RPMI8226 (cell line): ENCODE measurements at regions not wholly inside any gene's neighbourhood (a gene's known extent, or its start where the extent isn't known, plus 50 kb on each side); places are given as distances from the start of the nearest gene placed in this dataset.

Experiments used
- DNase-seq: peaks from one replicate; pipeline ENCODE4 v3.0.0-alpha.2; 2015

DNA sequence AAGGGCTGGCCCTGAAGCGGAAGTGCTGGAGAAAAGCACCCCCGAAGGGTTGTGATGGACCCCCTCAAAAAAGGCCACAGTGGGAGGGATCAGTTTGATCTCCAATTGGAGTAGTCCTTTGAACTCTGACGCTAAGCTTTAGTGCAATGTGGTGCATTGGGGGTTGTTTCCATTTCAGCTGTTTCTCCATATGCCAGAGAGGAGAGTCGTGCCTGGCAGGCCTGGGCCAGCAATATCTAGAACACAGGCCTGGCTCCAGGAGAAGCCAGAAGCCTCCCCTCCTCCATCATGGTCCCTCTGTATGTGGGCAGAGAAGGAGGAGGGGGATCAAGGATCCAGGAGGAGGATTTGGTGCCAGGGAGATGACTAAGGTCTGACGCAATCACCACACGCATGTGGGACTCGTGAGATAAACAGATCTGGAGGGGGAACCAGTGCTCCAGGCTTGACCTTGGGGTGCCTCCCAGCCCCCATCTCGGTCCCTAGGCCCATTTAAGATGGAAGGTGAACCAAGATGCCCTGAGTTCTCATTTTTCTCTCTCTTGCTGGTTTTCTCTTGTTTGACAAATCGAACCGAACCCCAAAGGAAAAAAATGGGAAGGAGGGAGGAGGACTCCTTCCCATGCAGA lies 517.4 kb upstream of the JARID2 start:
- no peak for DNase-seq

DNA sequence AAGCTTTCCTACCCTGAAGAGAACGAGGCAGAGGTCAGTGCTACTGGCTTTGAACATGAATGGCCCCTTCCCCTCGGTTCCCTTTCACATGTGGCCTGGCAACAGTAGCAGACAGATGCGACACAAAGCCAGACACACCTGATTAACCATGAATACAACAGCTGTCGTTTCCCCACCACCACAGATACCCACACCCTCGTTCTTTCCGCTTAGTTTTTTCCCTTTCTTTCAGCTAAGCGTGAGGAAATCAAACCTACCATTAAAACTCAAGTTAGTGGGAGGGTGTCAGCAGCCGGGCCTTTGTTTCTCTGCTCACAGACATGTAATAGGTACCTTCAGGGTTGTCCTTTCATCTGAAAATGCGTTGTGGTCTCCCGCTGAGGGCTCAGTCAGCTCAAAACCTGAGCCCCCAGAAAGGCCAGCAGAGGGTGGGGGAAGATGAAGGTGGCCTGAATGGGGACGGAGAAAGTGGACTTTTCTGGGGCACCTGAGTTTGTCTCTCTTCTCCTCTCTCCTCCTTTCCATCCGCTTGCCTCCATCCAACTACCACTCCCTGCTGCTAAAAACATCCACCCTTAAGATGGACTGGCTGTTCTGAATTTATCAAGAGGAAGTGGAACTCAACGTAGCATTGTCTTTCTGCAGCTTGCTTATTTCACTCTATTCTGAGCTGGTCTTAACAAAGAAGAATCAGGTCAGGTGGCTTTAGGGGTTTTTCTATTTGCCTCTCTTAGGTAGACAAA lies 516.6 kb upstream of the JARID2 start:
- peak; percentile 33 for DNase-seq

DNA sequence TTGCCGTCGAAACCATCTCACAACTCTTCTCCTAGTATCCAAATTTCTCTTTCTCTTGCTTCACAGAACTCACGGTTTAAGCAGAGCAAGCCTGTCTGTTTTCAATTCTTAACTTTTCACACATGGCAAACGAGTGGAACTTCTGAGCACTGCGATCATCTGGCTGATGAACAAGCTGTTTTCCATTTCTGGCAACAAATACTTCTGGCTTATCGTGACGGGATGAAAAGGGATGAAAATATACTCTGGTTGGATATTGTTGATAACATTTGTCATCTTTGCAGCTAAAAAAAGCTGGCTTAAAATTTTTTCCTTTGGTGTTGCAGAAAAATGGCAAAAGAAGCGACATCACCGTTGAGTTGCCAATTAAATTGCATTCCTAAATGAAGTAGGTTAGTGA lies 515.2 kb upstream of the JARID2 start:
- DNase-seq, result no peak

DNA sequence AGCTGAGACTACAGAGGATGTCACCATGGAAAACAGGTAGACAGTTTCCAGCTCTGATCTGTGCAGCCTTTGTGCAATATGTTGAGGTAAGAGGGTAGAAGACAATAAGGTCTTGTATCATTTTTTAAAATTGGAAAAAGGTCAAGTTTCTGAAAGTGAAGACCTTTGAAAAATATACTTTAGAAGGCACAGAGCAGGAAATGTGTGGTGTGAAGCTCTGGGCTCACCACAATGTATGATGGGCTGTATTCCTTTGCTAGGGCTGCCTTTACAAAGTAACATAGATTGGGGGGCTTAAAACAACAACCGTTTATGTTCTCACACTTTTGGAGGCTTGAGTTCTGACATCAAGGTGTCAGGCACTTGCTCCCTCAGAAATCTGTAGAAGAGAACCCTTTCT lies 514.3 kb upstream of the JARID2 start:
- no peak for DNase-seq

DNA sequence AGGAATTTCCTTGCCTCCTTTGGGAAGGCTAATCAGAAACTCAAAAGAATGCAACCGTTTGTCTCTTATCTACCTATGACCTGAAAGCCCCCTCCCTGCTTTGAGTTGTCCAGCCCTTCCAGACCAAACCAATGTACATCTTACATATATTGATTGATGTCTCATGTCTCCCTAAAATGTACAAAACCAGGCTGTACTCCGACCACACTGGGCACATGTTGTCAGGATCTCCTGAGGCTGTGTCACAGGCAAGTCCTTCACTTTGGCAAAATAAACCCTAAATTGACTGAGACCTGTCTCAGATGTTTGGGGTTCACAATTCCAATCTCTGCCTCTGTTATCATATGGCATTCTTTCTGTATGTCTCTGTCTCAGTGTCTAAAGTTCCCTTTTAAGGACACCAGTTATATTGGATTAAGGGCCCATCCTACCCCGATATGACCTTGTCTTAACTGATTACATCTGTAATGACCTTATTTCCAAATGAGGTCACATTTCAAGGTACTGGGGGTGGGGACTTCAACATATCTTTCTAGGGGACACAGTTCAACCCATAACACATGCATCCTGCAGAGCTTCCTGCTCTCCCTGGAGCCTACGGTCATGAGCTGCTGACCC lies 513.5 kb upstream of the JARID2 start:
- no peak for DNase-seq

DNA sequence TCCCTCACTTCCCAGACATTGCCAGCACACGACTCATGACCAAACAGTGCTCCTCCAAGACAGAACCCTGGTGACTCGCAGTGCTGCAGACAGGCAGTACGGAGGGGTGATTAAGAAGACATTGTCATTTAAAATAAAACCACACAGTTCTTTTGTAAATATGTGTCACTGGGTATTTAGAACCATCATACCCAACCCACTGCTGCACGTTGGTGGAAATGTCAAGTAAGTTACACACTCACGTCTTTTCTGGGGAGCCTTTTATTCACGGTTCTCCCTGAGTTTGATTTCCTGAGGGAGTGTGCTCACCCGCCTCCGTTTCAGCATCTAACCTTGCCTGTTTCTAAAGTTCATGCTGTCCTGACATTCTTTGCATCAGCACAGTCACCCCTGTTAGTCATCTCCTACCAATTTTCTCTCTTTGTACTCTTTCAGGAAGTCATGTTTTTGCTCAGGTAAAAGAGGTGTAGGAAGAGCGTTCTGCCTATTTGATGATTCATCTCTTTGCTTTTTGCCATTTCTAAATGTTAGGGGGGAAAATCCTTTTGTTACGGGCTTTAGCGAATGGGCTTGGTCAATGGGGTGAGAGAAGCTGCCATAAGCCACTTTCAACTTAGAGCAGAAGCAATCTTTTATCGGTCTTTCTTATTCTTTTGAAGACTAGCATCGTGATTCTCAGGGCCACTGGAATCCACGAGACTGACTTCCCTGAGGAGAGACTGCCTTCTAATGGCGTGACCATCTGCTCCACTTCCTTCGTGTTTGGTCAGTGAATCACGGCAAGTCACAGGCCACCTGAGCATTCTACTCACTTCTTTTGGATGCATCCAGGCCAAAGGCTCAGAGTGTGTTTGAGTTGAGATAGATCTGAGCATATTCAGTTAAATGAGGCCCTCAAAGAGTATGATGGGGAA lies 512.8 kb upstream of the JARID2 start:
- DNase-seq, result no peak

DNA sequence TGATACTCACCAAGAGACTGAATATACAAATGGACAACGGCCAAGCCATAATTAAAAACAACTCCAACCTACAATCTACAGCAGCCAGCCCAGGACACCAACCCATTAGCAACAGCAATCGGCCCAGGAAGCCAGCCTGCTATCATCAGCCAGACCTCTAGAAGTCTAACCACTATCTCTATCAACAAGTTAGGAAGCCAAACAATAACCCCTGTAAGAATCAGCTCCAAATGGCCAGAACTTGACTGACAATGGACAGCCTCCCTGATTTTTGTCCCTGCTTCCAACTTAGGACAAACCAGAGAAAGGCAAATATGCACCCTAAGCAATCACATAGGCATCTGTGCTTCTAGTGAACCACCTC lies 511.8 kb upstream of the JARID2 start:
- no peak for DNase-seq

DNA sequence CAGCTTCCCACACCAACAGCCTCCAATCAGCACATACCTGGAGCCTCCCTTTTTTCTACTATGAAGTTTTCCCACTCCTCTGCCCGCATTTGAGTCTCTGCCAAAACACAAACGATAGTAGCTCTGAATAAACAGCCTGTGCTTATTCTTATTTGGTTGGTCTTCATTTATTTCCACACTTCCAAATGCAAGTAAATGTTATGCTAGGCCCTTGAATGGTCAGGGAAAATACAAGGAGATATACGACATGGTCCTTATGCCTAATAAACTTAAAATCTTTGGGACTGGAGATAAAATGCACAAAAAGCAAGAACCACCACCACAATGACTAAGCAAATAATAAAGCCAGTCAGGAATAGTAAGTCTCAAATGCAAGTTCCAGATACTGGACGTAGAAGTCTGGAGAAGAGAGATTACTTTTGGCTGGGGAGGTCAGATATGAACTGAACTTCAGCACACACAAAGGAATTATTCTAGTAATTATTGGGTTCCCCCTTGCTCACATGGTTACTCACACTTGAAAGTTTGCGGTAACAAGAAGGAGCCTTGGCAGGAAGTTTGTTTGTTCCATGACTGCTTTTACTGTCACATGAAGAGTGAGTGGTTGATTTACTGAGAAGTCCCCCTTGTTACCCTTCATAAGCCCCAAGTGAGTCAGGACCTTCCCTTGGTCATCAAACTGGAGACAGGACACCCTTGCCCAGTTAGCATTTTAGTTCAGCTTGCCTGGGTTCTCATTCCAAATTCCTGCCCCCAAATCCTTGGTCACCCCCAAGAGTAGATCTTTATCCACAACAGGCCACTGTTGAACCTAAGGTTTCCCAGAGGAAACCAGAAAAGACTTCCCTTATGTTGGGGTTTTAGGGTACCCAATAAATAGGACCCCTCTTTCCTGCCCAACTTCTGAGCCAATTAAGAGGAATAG lies 511.2 kb upstream of the JARID2 start:
- peak; percentile 48 for DNase-seq

DNA sequence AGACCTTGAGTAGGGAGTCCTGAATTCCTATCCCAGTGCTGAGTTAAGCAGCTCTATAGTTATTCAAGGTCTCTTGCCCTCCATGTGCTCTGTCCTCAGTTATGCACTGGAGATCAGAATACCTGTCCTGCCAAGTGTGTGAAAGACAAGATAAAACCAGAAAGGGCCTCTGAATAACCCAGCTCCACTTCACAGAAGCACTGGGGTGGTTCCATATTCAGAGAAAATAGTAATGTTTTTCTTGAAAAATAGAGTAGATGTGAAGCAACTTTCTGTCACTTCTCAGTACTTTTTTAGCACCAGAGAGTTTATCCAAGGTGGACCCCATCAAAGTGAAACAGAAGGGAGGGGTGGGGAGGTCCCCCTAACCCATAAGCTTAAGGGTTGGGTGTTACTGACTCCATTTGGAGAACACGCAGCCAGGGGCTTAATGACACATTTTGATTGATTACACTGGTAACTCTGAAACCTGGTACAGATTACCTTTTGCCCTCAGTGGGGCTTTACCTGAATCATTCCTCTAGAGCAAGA lies 509.8 kb upstream of the JARID2 start:
- no peak for DNase-seq

DNA sequence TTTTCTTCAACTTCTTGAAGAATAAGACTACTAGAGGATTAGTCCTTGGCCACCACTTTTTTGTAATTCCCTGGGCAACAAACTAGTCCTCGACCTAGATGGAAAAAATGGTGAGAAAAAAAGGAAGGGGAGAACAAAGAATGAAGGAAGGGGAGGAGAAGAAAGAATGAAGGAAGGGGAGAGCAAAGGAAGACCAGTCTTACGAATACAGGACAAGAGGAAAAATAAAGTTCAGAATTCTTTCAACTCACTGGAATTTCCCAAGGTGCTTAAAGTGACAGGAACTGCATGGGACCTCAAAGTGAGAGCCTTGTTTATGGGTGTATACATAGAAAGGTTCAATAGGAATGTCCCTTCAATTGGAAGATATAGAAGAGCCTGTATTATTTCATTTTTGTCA lies 509.3 kb upstream of the JARID2 start:
- DNase-seq, result no peak

DNA sequence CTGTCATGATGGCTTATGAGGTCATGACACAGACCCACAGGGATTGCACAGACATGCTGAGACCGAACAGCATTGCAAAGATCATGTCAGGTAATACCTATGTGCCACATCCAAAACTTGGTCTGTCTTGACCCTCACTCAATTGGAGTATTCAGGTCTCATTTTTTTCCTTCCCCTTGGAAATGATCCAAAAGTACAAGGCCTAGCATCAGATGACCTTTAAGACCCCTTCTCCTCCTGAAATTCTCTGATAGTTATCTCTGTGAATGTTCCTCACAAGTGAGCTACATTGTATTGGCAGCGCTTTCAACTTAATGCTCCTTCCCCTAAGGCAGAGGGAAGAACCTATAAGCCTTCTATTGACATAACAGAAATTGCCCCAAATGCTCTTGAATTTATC lies 507.4 kb upstream of the JARID2 start:
- no peak for DNase-seq

DNA sequence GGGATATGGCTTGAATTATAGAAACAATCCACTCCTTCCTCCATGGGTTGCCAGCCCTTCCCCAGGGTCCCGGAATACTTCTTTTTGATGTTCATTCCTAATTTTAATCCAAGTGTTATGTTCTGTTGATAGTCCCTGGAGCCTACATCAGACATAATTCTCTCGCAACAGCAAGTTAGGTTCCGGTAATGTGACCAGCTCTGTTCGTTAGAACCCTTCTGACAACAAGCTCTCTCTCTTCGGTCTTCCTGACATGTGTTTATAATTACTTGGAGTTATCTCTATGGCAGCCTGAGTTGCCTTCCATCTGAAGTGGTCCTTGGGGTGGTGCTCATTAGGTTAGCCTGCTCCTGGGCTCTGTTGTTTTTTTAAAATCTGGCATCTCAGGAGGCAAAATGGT lies 506.9 kb upstream of the JARID2 start:
- no peak for DNase-seq

DNA sequence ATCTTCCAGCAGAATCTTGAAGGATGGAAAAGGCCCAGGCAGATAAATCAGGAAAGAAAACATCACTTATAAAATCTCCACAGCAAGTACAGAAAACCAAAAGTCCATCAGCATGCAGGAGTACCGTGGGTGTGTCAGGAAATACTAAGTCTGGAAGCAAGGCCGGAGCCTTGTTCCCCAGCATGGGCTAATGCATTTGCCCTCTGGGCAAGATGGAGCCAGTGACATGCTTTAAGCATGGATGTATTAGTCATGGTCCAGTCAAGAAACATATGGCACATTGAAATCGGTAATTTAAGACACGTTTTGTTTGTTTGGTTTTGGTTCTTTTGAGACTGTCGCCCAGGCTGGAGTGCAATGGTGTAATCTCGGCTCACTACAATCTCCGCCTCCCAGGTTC lies 506.0 kb upstream of the JARID2 start:
- no peak for DNase-seq

DNA sequence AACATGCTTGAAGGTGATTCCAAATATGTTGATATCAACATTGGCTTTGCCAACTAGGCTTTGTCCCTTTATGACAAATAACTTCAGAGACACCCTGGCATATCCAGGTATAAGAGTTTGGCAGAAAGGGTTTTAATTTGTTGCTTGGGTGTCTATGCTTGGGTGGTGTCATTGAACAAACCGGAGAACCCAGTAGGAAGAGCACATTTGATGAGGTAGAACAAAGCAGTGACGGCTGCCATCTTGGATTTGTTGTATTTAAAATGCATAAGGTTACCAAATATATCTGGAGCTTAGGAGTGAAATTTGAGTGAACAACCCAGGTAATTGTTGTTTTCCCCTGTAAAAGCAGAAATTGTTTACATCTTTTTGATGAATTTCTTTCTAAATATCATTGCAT lies 503.7 kb upstream of the JARID2 start:
- DNase-seq, result no peak

DNA sequence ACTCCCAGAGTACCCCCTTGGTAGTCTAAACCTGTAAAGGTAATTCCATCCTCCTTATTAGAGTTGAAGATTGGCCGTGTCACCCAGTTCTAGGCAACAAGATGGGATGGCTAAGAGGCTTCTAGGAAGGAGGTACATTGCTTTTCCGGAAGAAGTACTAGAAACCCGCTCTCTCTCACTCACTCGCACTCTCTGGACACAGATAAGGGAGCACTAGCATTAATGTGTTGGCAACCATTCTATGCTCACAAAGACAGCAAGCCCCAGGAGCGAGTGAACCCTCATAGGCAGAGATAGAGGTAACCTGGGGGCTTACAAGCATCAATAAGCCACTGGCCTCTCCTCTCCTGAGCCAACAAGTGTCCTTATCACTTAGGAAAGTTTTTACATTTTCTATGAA lies 503.2 kb upstream of the JARID2 start:
- DNase-seq, result no peak

DNA sequence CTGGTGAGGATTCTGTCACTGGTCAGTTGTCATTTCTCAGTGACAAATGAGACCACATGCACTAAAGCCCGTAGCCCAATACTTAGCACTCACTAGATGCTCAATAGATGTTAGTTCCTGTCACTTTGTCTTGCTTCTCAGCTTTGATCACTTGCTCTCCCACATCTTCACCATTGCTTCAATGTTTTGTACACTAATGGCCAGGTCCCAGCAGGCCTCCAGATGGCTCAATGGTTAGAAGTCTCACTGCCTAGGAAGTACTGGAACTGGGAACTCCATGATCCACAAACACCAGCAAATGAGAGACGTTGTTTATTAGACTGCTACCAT lies 502.8 kb upstream of the JARID2 start:
- DNase-seq, result no peak

DNA sequence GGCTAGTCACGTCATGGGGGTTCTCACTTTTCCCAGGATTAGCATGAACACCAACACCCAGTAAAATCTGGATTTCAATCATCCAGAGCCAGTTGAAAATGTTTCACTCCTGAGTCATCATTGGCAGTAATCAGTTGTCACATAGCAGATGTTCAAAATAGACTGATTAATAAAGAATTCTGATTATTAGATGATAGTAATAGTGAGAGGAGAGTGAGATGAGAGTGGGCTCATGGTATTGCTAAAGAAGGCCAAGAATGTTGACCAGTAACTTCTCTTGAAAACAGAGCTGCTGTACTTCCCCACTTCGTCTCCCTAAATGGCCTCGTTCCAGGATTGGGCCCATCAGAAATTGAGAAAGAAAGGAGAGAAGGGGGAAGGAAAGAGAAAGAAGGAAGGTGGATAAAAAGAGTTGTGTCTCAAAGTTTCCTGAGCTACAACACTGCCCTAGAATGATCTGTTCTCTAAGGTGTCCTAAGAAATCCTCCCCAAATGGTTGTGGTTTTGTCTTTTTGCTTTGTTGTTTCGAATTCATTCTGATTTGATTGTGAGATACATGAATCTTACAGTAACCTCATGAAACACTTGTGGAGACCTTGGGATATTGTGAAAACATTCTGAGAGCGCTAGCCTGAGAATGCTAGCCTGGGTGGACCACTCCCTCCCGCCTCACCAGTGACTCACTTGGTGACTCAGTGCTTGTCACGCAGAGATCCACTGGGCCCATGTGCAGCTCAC lies 502.2 kb upstream of the JARID2 start:
- DNase-seq, result no peak

DNA sequence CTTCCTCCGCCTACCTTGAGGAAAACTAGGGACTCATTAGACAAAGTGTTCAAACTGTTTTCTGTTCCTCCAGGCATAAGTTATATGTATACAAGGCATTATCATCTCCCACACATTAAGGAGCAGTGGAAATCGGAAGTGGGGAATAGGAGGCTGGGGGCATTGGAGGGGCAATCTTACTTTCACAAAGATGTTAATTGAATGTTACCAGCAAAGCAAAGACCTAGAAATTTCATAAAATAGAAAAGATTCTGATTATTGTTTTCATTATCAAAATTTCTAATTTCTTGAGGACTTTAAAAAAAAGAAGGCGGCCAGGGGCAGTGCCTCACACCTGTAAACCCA lies 501.7 kb upstream of the JARID2 start:
- no peak for DNase-seq

DNA sequence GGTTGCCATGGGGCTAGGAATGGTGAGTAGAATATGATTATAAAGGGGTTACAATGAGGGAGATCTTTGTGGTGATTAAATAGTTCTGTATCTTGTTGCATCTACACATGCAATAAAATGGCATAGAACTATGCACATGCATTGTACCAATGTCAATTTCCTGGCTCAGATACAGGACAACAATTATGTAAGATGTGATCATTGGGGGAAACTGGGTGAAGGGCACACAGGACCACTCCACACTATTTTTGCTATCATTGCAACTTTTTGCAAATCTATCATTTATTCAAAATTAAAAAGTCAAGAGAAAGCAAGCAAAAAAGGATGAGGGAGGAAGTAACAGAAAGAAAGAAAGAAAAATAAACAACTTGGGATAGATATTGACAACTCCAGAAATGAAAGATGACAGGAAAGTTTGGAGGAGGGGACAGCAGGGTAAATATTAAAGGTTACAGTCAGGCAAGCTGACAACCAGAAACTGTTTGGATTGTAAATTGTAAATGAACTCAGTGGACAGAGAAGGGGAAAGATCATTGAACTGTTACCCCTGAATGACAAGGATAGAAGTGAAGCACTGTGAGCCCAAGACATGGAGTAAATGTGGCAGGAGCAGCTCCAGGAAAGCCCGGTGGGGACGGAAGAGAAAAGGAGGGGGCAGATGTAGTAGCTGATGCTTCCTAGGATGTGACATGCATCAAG lies 499.6 kb upstream of the JARID2 start:
- no peak for DNase-seq

DNA sequence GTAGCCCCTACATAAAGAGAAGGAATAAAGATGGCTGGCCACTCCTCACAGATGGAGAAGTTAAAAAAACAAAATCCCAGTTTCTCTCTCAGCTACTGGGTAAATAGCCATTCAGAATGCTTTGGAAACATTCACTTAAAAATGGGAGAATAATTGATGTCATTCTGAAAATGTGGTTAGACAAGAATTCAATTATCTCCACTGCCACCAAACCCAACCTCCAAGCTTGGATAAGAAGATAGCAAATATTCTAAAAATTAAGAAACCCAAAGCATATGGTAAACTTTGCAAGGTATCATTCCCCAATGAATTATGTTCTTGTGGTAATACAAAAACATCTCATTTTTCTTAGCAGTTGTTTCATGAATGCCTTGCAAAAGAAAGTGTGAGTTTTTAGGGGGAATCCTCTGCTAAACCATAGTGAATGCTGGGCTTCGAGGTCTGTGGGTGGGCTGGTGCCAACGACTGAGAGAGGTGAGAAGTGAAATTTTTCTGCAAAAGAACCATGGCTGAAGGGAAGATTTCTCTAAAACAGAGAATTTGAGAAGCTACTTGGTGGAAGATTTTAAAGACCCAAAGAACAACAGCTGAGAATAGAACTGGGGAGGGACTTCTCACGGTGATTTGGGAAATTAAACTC lies 497.9 kb upstream of the JARID2 start:
- DNase-seq, result no peak

DNA sequence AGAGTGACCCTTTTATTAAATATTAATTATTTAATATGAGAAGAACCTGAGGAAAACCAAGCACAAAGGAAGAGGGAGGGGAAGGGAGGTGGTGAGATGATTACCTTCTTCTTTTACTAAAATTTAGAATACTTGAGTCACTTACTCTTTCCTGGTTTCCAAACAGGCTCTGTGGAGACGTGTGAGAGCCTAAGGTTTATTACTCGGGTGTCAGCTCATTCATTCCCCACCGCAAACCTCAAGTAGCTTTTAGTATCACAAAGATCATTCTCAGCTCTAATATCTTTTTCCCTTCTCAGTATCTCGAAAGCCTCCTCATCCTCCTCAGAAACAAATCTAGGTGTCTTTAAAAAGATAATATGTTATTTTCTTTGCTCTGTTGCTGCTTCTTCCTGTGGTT lies 497.2 kb upstream of the JARID2 start:
- no peak for DNase-seq
